Bronchial epithelial cell (primary cell): ENCODE measurements at regions not wholly inside any gene's neighbourhood (a gene's known extent, or its start where the extent isn't known, plus 50 kb on each side); places are given as distances from the start of the nearest gene placed in this dataset.

Experiments used
- DNase-seq: peaks from one replicate; pipeline ENCODE4 v3.0.0-alpha.2; 2010; ENCODE audit warnings: low read depth
- FAIRE-seq: peaks from 2 replicates; lab custom pipeline; 2011; peaks lifted over from hg19 to GRCh38; lab: Jason Lieb, UNC
- H3K27me3 ChIP-seq: 2 replicates; pipeline ENCODE4 v1.5.1; 2011; ENCODE audit warnings: low read length; ENCODE audit not compliant: control insufficient read depth, insufficient read depth
- H3K36me3 ChIP-seq: 2 replicates; pipeline ENCODE4 v1.5.1; 2011; ENCODE audit warnings: low read length; ENCODE audit not compliant: control insufficient read depth, insufficient read depth
- H3K4me3 ChIP-seq: 2 replicates; pipeline ENCODE4 v1.5.1; 2011; ENCODE audit warnings: mild to moderate bottlenecking, low read depth, low read length, control low read depth
- TF ChIP-seq, protein P1 (sequence below): IDR thresholded peaks from 2 replicates; pipeline ENCODE4 v1.5.1; 2011; ENCODE audit warnings: mild to moderate bottlenecking, moderate library complexity, low read length, control low read depth, inconsistent platforms; ENCODE audit not compliant: insufficient read depth, severe bottlenecking

DNA sequence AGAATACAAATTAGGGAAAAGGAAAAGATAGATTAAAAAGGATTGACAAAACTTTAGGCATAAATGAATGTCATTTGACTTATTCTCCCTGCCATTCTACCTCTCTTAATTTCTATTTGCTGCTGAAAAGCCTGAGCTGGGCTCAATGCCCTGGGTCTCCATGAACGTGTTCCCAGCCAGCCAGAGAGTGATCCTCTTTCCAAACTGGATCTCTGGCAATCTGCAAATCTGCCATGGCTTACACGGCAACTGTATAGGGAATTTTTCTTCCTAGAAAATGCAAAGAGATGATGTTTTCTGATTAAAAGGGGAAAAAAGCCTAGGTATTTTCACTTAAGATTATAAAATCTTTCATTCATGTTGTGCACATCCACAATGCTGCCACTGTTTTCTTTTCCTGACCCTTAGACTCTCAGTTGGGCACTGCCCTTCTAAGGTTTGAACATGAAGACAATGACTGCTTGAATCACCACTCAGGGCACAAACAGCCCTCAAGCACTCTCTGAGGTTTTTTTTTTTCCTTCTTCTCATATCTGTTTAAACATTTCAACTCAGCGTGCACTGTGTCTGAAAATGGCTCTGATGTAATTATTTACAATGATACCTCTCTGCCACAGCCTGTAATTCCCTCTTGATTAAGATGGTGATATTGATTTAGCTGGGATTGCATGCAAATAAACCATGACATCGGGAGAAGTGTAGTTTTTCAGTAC is 60.3 kb downstream of the DACT1 start:
- Histone ChIP-seq H3K36me3 (no peaks in the 10 kb centered on the region), H3K4me3 (no peak overlapping the region), H3K27me3 (peaks cover 2% of the 10 kb centered on the region)
- FAIRE-seq, result no peak
- DNase-seq, result peak; percentile 29
- TF ChIP-seq, protein P1, sequence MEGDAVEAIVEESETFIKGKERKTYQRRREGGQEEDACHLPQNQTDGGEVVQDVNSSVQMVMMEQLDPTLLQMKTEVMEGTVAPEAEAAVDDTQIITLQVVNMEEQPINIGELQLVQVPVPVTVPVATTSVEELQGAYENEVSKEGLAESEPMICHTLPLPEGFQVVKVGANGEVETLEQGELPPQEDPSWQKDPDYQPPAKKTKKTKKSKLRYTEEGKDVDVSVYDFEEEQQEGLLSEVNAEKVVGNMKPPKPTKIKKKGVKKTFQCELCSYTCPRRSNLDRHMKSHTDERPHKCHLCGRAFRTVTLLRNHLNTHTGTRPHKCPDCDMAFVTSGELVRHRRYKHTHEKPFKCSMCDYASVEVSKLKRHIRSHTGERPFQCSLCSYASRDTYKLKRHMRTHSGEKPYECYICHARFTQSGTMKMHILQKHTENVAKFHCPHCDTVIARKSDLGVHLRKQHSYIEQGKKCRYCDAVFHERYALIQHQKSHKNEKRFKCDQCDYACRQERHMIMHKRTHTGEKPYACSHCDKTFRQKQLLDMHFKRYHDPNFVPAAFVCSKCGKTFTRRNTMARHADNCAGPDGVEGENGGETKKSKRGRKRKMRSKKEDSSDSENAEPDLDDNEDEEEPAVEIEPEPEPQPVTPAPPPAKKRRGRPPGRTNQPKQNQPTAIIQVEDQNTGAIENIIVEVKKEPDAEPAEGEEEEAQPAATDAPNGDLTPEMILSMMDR, result no peak

GRCh38 chr14:58699681-58700205 is 62.0 kb downstream of the DACT1 start:
- Histone ChIP-seq H3K36me3 (no peaks in the 10 kb centered on the region), H3K4me3 (no peak overlapping the region), H3K27me3 (peaks cover 4% of the 10 kb centered on the region)
- FAIRE-seq (no peak), DNase-seq (no peak)
- TF ChIP-seq, protein P1, result no peak

GRCh38 chr14:58701156-58701555 is 63.4 kb downstream of the DACT1 start:
- Histone ChIP-seq H3K4me3 (no peak overlapping the region), H3K36me3 (no peaks in the 10 kb centered on the region), H3K27me3 (peaks cover 4% of the 10 kb centered on the region)
- TF ChIP-seq, protein P1, result no peak
- no peak for FAIRE-seq
- no peak for DNase-seq

DNA sequence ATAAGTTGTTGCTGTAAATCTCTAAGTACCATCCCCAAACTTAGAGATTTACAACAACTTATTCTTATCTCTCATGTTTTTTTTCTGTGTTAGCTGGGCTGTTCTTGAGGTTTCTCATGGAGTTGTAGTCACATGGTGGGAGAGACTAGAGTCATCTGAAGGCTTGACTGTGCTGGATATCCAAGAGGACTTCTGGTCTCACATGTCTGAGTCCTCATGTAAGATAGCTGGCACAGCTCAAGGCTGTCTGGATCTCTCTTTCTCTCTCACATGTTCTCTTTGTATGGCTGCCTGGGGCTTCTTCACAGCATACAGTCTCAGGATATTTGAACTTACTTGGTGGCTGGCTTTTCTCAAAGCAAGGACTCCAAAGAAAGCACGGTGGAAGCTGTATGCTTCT is 63.8 kb downstream of the DACT1 start:
- Histone ChIP-seq H3K4me3 (no peak overlapping the region), H3K36me3 (no peaks in the 10 kb centered on the region), H3K27me3 (peaks cover 4% of the 10 kb centered on the region)
- TF ChIP-seq, protein P1, result no peak
- FAIRE-seq (no peak), DNase-seq (no peak)

DNA sequence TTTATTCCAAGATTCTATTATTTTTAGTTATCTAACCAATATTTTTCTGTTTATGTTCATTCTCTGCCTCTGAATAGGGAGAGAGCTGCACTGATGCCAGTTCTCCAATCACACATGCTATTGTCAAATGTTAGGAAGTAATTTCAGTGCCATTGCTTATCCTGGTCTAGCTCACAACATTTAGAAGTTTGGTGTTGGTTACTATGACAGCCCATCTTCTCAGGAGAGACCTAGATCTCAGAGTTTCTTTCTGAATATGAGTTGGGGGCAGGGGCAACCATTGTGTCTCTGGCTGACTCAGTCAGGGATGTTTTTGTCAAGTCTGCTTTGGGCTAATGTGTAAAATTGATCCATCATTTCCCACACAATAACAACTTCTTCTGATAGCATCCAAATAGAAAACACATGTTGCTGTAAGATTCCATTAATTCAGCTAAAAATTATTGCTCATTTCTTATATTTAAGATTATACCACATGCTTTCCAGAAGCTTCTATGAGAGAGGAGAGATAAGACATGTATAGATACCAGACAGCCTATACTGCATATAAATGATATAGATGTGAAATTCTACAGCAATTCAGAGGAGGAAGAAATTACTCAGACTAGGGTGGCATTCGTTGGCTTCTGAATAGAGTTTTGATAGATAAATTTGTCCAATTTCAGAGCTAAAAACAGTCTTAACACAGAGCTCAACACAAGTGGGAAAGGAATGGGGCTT is 64.8 kb downstream of the DACT1 start:
- H3K27me3 ChIP-seq, result peaks cover 4% of the 10 kb centered on the region
- no peaks in the 10 kb centered on the region for H3K36me3 ChIP-seq
- TF ChIP-seq, protein P1, result no peak
- H3K4me3 ChIP-seq, result no peak overlapping the region
- no peak for DNase-seq
- no peak for FAIRE-seq
